Neural cell (in vitro differentiated cells): ENCODE measurements at regions not wholly inside any gene's neighbourhood (a gene's known extent, or its start where the extent isn't known, plus 50 kb on each side); places are given as distances from the start of the nearest gene placed in this dataset.
A peak's percentile ranks its signal among the peaks of the same experiment; 100 is the strongest.

Experiments used
- H2AFZ ChIP-seq: fragments of 200-600, 300-800 bp; sonication (generic), shearing (Covaris generic); 2 replicates; pipeline ENCODE4 v1.6.0; 2014; ENCODE audit warnings: low read depth, mild to moderate bottlenecking, antibody characterized with exemption, low read length, moderate library complexity
- H3F3A ChIP-seq: fragments of 200-600 bp; shearing (Covaris generic); 2 replicates; pipeline ENCODE4 v1.6.1; 2016; ENCODE audit warnings: mild to moderate bottlenecking, moderate library complexity, mixed read lengths, antibody characterized with exemption, low read length; ENCODE audit not compliant: insufficient read depth, poor library complexity, severe bottlenecking
- H3K27ac ChIP-seq: fragments of 200-600, 300-800 bp; sonication (generic), shearing (Covaris generic); 2 replicates; pipeline ENCODE4 v1.5.1; 2014; ENCODE audit warnings: mild to moderate bottlenecking, low read length, moderate library complexity
- H3K27me3 ChIP-seq: fragments of 300-800, 200-600 bp; sonication (generic), shearing (Covaris generic); 2 replicates; pipeline ENCODE4 v1.6.0; 2014; ENCODE audit warnings: mild to moderate bottlenecking, low read depth, low read length, moderate library complexity; ENCODE audit not compliant: insufficient read depth
- H3K36me3 ChIP-seq: fragments of 300-800, 200-600 bp; sonication (generic), shearing (Covaris generic); 2 replicates; pipeline ENCODE4 v1.5.1; 2014; ENCODE audit warnings: mild to moderate bottlenecking, antibody characterized with exemption, low read length, moderate library complexity; ENCODE audit not compliant: insufficient read depth
- H3K4me2 ChIP-seq: fragments of 300-800, 200-600 bp; sonication (generic), shearing (Covaris generic); 2 replicates; pipeline ENCODE4 v1.6.0; 2014; ENCODE audit warnings: mild to moderate bottlenecking, low read length
- H3K4me3 ChIP-seq: fragments of 300-800, 200-600 bp; sonication (generic), shearing (Covaris generic); 2 replicates; pipeline ENCODE4 v1.5.1; 2014; ENCODE audit warnings: mild to moderate bottlenecking, low read length, moderate library complexity
- H3K79me2 ChIP-seq: fragments of 200-600 bp; shearing (Covaris generic); replicated peaks from 2 replicates; pipeline ENCODE4 v1.6.0; 2014; ENCODE audit warnings: mild to moderate bottlenecking, low read length, moderate library complexity; ENCODE audit not compliant: insufficient read depth
- H3K9ac ChIP-seq: fragments of 300-800, 200-600 bp; sonication (generic), shearing (Covaris generic); 2 replicates; pipeline ENCODE4 v1.6.1; 2016; ENCODE audit warnings: mild to moderate bottlenecking, low read length, mixed read lengths
- H3K9me2 ChIP-seq: fragments of 200-600 bp; shearing (Covaris generic); 2 replicates; pipeline ENCODE4 v1.6.1; 2016; ENCODE audit warnings: mild to moderate bottlenecking, low read length, mixed read lengths; ENCODE audit not compliant: insufficient read depth
- H3K9me3 ChIP-seq: fragments of 200-600, 300-800 bp; sonication (generic), shearing (Covaris generic); 2 replicates; pipeline ENCODE4 v1.6.1; 2016; ENCODE audit warnings: mild to moderate bottlenecking, mixed run types, low read length, moderate library complexity, mixed read lengths
- H4K20me1 ChIP-seq: fragments of 200-600 bp; shearing (Covaris generic); 2 replicates; pipeline ENCODE4 v1.6.1; 2016; ENCODE audit warnings: mild to moderate bottlenecking, mixed run types; ENCODE audit not compliant: insufficient read depth
- EP300 ChIP-seq: fragments of 450-650 bp; conservative IDR thresholded peaks from 2 replicates; pipeline ENCODE4 v1.6.1; 2014; ENCODE audit warnings: antibody characterized with exemption, mild to moderate bottlenecking, moderate library complexity; ENCODE audit not compliant: poor library complexity, severe bottlenecking
- MXI1 ChIP-seq: fragments of 450-650 bp; conservative IDR thresholded peaks from 2 replicates; pipeline ENCODE4 v1.6.1; 2014; ENCODE audit warnings: antibody characterized with exemption, mild to moderate bottlenecking; ENCODE audit not compliant: poor library complexity, severe bottlenecking
- POLR2AphosphoS5 ChIP-seq: IDR thresholded peaks from 2 replicates; pipeline ENCODE4 v1.6.1; 2012
- RAD21 ChIP-seq: fragments of 450-650 bp; conservative IDR thresholded peaks from 2 replicates; pipeline ENCODE4 v1.6.1; 2014; ENCODE audit warnings: antibody characterized with exemption, mild to moderate bottlenecking, moderate library complexity
- SMC3 ChIP-seq: fragments of 450-650 bp; conservative IDR thresholded peaks from 2 replicates; pipeline ENCODE4 v1.6.1; 2014; ENCODE audit warnings: antibody characterized with exemption, mild to moderate bottlenecking, moderate library complexity; ENCODE audit not compliant: poor library complexity
- TAF1 ChIP-seq: IDR thresholded peaks from 2 replicates; pipeline ENCODE4 v1.6.1; 2012; ENCODE audit warnings: low read depth
- TF ChIP-seq, protein P1 (sequence below): fragments of 450-650 bp; IDR thresholded peaks from 2 replicates; pipeline ENCODE4 v1.5.1; 2014; ENCODE audit warnings: antibody characterized with exemption, mild to moderate bottlenecking, moderate library complexity; ENCODE audit not compliant: poor library complexity, severe bottlenecking
- TF ChIP-seq, protein P2 (sequence below): IDR thresholded peaks from 2 replicates; pipeline ENCODE4 v1.6.1; 2012; ENCODE audit warnings: borderline replicate concordance

DNA sequence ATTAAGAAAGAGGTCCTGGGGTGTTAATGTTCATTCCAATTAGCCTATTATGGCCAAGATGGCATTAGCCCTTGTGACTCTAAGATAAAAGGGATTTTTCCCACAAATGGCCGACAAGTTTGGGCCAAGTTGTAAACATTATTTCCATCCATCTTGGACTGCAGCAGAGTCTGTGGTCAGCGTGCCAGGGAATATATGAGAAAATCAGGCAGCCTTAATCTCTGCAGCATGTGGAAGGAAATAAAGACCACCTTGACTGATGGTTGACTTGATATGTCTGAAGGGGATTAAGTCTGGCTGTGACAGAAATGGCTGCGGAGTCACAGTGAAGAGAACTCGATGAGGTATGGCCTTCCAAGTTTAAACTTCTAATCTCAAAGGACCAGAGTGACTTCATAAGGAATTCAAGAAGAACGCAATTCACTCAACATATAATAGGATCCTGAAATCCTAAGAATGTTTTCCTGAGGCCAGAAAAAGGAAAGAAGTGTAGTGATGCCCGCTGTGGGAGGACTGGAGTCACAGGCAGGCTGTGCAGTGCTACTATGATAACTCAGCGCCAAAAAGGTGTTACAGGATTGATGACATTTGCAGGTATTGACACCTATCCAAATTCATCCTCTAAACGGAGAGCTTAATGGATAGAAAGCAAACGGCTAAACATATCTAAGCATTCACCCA, 287.1 kb downstream of the SEC61B start:
- no peak overlapping the region for H2AFZ ChIP-seq
- no peaks in the 10 kb centered on the region for H3K9me3 ChIP-seq
- H4K20me1 ChIP-seq: no peaks in the 10 kb centered on the region
- no peaks in the 10 kb centered on the region for H3K36me3 ChIP-seq
- no peaks in the 10 kb centered on the region for H3K27me3 ChIP-seq
- no peaks in the 10 kb centered on the region for H3K9me2 ChIP-seq
- no peak overlapping the region for H3K4me3 ChIP-seq
- H3K4me2 ChIP-seq: no peak overlapping the region
- no peak overlapping the region for H3K9ac ChIP-seq
- TF ChIP-seq POLR2AphosphoS5: no peak
- TF ChIP-seq, protein P1, sequence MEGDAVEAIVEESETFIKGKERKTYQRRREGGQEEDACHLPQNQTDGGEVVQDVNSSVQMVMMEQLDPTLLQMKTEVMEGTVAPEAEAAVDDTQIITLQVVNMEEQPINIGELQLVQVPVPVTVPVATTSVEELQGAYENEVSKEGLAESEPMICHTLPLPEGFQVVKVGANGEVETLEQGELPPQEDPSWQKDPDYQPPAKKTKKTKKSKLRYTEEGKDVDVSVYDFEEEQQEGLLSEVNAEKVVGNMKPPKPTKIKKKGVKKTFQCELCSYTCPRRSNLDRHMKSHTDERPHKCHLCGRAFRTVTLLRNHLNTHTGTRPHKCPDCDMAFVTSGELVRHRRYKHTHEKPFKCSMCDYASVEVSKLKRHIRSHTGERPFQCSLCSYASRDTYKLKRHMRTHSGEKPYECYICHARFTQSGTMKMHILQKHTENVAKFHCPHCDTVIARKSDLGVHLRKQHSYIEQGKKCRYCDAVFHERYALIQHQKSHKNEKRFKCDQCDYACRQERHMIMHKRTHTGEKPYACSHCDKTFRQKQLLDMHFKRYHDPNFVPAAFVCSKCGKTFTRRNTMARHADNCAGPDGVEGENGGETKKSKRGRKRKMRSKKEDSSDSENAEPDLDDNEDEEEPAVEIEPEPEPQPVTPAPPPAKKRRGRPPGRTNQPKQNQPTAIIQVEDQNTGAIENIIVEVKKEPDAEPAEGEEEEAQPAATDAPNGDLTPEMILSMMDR: no peak
- no peak for TF ChIP-seq RAD21
- no peak for TF ChIP-seq MXI1
- TF ChIP-seq EP300: no peak
- TF ChIP-seq SMC3: no peak
- TF ChIP-seq, protein P2, sequence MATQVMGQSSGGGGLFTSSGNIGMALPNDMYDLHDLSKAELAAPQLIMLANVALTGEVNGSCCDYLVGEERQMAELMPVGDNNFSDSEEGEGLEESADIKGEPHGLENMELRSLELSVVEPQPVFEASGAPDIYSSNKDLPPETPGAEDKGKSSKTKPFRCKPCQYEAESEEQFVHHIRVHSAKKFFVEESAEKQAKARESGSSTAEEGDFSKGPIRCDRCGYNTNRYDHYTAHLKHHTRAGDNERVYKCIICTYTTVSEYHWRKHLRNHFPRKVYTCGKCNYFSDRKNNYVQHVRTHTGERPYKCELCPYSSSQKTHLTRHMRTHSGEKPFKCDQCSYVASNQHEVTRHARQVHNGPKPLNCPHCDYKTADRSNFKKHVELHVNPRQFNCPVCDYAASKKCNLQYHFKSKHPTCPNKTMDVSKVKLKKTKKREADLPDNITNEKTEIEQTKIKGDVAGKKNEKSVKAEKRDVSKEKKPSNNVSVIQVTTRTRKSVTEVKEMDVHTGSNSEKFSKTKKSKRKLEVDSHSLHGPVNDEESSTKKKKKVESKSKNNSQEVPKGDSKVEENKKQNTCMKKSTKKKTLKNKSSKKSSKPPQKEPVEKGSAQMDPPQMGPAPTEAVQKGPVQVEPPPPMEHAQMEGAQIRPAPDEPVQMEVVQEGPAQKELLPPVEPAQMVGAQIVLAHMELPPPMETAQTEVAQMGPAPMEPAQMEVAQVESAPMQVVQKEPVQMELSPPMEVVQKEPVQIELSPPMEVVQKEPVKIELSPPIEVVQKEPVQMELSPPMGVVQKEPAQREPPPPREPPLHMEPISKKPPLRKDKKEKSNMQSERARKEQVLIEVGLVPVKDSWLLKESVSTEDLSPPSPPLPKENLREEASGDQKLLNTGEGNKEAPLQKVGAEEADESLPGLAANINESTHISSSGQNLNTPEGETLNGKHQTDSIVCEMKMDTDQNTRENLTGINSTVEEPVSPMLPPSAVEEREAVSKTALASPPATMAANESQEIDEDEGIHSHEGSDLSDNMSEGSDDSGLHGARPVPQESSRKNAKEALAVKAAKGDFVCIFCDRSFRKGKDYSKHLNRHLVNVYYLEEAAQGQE: no peak
- no peak for TF ChIP-seq TAF1
- H3K79me2 ChIP-seq: no peaks in the 10 kb centered on the region
- H3F3A ChIP-seq: no peaks in the 10 kb centered on the region
- H3K27ac ChIP-seq: peak overlapping the region; percentile 56

DNA sequence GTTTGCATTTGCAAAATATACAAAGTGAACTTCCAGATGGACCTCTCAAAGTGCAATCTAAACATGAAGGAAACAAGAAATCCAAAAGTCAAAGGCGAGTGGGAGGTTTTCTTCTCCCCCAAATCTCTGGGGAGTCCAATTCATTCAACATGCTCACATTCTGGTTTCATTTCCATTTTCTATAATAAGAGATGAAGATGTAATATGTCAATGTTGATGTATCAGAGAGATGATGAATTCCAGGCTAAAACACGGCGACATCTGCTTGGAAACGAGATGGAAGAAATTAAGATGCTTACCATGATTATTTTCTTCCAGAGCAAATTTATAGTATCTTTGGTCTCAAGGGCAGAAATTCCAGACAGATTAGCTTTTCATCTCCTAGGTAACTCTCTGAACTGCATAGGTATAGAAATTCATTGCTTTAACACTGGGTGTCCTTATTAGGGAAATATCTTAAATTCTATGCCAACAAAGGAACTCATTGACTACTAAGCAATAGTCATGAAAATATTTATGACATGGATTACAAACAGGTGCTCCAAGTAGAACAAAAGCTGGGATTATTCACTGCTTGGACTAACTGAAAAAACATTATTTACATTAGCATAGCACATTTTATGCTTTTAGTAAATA, 287.9 kb downstream of the SEC61B start:
- no peaks in the 10 kb centered on the region for H3K79me2 ChIP-seq
- H3K27ac ChIP-seq: peak overlapping the region; percentile 56
- H2AFZ ChIP-seq: no peak overlapping the region
- H3K36me3 ChIP-seq: no peaks in the 10 kb centered on the region
- H3F3A ChIP-seq: no peaks in the 10 kb centered on the region
- H3K9ac ChIP-seq: no peak overlapping the region
- H4K20me1 ChIP-seq: no peaks in the 10 kb centered on the region
- H3K4me3 ChIP-seq: peak overlapping the region; percentile 2
- no peaks in the 10 kb centered on the region for H3K27me3 ChIP-seq
- TF ChIP-seq RAD21 (peak; percentile 15), POLR2AphosphoS5 (peak; percentile 47), EP300 (peak; percentile 31), MXI1 (no peak)
- H3K4me2 ChIP-seq: no peak overlapping the region
- H3K9me2 ChIP-seq: no peaks in the 10 kb centered on the region
- H3K9me3 ChIP-seq: no peaks in the 10 kb centered on the region
